ENCODE measurements at regions not wholly inside any gene's neighbourhood (a gene's known extent, or its start where the extent isn't known, plus 50 kb on each side); places are given as distances from the start of the nearest gene placed in this dataset.
"Not testable (repeated sequence)": the region's sequence is repeated elsewhere in the genome, so short reads cannot be mapped to it uniquely, and the experiment has no call there.

- Mint-ChIP-seq H3K4me3 (no peak overlapping the region), H3K27ac (no peak overlapping the region), H3K36me3 (ENCODE audit: low read depth) (no peaks in the 10 kb centered on the region), H3K9me3 (no peaks in the 10 kb centered on the region), H3K27me3 (no peaks in the 10 kb centered on the region), H3K4me1 (no peaks in the 10 kb centered on the region)
- no peak for ATAC-seq (replicated peaks)
Measured at GRCh38 chr12:93990832-93991803, 157.3 kb upstream of the PLXNC1 start.

- Mint-ChIP-seq H3K4me1 (no peaks in the 10 kb centered on the region), H3K27me3 (no peaks in the 10 kb centered on the region)
- ATAC-seq (replicated peaks), result no peak
Measured at GRCh38 chr12:93991829-93992461, 156.4 kb upstream of the PLXNC1 start.

DNA sequence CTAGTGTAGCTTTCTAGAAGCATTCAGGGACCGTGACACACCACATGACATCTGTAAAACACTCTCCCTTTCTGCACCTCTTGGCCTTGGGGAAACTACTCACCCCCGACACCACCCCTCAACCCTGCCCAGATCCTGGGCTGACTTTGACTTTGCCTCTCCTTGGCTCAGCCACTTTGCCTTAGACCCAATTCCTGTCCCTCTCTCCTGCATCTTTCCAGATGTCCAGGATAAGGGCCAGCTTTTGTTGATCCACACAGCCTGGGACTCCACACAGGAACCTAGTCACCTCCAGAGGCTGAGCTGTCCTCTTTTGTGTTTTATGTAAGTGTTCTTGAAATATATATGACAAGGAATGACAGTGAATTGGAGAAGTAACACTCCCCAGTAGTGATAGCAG is 153.7 kb upstream of the PLXNC1 start:
- H3K9me3 Mint-ChIP-seq, result peaks cover 4% of the 10 kb centered on the region
- no peaks in the 10 kb centered on the region for H3K36me3 Mint-ChIP-seq (ENCODE audit: low read depth)
- ATAC-seq (replicated peaks), result no peak
- peak overlapping the region; percentile 9 for H3K27ac Mint-ChIP-seq
- H3K4me3 Mint-ChIP-seq, result no peak overlapping the region
- no peaks in the 10 kb centered on the region for H3K4me1 Mint-ChIP-seq
- no peaks in the 10 kb centered on the region for H3K27me3 Mint-ChIP-seq

More at GRCh38 chr12:93991829-93992461, 156.4 kb upstream of the PLXNC1 start:
- Mint-ChIP-seq H3K4me3 (no peak overlapping the region), H3K9me3 (no peaks in the 10 kb centered on the region), H3K36me3 (ENCODE audit: low read depth) (no peaks in the 10 kb centered on the region), H3K27ac (no peak overlapping the region)

DNA sequence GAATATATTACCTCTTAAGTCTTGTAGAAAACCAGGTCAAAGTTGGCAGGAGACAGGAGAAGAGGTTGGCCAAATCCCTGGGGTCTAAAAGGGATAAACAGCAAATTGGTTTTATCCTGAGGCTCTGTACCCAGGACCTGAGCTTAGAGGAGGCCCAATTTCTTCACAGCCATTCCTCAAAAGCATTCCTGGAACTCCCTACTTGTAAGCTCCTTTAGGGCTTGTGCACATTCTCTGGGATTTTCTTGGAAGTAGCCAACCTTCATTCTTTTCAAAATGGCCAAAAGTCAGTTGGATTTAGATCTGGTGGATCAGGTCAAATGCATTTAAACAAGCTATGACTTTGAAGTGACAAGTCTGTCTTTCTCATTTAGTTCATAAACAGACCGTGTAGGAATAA is 152.1 kb upstream of the PLXNC1 start:
- peaks cover 4% of the 10 kb centered on the region for H3K9me3 Mint-ChIP-seq
- H3K4me3 Mint-ChIP-seq, result no peak overlapping the region
- H3K4me1 Mint-ChIP-seq, result no peaks in the 10 kb centered on the region
- no peak overlapping the region for H3K27ac Mint-ChIP-seq
- no peaks in the 10 kb centered on the region for H3K36me3 Mint-ChIP-seq (ENCODE audit: low read depth)
- ATAC-seq (replicated peaks), result no peak
- no peaks in the 10 kb centered on the region for H3K27me3 Mint-ChIP-seq

DNA sequence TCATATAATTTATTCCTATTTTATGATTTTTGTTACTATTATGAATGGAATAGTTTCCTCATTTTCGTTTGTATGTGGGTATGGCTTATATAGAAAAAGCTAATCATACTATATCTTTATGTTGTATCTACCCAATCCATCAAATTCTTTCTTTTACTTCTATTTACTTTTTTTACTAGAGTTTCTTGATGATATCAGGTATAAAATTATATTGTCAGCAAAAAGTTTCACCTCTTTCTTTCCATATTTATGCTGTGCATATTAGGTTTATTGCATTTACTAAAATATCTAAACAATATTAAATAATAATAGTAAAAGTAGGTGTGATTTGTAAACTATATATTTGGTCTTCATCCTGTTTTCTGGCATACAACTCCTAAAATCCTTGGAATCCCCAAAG is 146.7 kb upstream of the PLXNC1 start:
- H3K27me3 Mint-ChIP-seq, result no peaks in the 10 kb centered on the region
- no peak overlapping the region for H3K27ac Mint-ChIP-seq
- H3K9me3 Mint-ChIP-seq, result peaks cover 12% of the 10 kb centered on the region
- H3K4me3 Mint-ChIP-seq, result no peak overlapping the region
- ATAC-seq (replicated peaks), result no peak
- no peaks in the 10 kb centered on the region for H3K4me1 Mint-ChIP-seq
- H3K36me3 Mint-ChIP-seq (ENCODE audit: low read depth), result no peaks in the 10 kb centered on the region

DNA sequence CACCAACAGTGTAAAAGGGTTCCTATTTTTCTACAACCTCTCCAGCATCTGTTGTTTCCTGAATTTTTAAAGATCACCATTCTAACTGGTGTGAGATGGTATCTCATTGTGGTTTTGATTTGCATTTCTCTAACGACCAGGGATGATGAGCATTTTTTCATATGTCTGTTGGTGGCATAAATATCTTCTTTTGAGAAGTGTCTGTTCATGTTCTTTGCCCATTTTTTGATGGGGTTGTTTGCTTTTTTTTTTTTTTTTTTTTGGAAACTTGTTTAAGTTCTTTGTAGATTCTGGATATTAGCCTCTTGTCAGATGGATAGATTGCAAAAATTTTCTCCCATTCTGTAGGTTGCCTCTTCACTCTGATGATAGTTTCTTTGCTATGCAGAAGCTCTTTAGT is 145.5 kb upstream of the PLXNC1 start:
- H3K27me3 Mint-ChIP-seq; H3K4me3 Mint-ChIP-seq; H3K36me3 Mint-ChIP-seq (ENCODE audit: low read depth); H3K4me1 Mint-ChIP-seq; H3K27ac Mint-ChIP-seq; ATAC-seq (replicated peaks): not testable (repeated sequence)
- H3K9me3 Mint-ChIP-seq, result peaks cover 15% of the 10 kb centered on the region

DNA sequence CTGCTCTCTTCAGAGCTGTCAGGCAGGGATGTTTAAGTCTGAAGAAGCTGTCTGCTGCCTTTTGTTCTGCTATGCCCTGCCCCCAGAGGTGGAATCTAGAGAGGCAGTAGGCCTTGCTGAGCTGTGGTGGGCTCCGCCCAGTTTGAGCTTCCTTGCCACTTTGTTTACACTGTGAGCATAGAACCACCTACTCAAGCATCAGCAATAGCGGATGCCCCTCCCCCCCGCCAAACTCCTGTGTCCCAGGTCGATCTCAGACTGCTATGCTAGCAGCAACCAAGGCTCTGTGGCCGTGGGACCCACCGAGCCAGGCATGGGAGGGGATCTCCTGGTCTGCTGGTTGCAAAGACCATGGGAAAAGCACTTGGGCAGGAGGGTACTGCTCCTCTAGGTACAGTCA is 140.5 kb upstream of the PLXNC1 start:
- peaks cover 12% of the 10 kb centered on the region for H3K9me3 Mint-ChIP-seq
- not testable (repeated sequence) for H3K27ac Mint-ChIP-seq; H3K27me3 Mint-ChIP-seq; H3K4me1 Mint-ChIP-seq; H3K4me3 Mint-ChIP-seq; ATAC-seq (replicated peaks); H3K36me3 Mint-ChIP-seq (ENCODE audit: low read depth)

- Mint-ChIP-seq H3K4me3 (no peak overlapping the region), H3K9me3 (peaks cover 10% of the 10 kb centered on the region), H3K4me1 (peaks cover 5% of the 10 kb centered on the region), H3K27ac (no peak overlapping the region), H3K36me3 (ENCODE audit: low read depth) (no peaks in the 10 kb centered on the region), H3K27me3 (no peaks in the 10 kb centered on the region)
- no peak for ATAC-seq (replicated peaks)
Measured at GRCh38 chr12:94010307-94010706, 138.1 kb upstream of the PLXNC1 start.

- Mint-ChIP-seq H3K27ac (no peak overlapping the region), H3K4me3 (no peak overlapping the region)
Measured at GRCh38 chr12:94012071-94012470, 136.3 kb upstream of the PLXNC1 start.

DNA sequence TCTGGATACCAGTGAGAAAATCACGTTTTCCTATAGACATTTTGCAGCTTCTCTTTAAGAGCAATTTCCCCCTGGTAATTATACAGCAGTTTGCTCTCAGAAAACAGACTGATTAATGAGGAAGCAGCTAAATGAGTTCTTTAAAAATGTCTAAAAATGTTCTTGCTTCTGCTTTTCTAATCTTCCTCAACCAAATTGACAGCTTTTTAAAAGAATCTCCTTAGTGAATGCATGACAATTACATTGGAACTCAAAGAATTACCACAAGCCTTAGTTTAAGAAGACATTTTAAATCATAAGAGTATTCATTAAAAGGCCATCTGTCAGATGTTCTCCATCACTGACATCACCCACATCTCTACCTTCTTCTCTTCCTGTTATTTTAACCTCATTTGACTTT is 135.8 kb upstream of the PLXNC1 start:
- Mint-ChIP-seq H3K36me3 (ENCODE audit: low read depth) (no peaks in the 10 kb centered on the region), H3K27ac (peak overlapping the region; percentile 71), H3K9me3 (peaks cover 12% of the 10 kb centered on the region), H3K27me3 (no peaks in the 10 kb centered on the region), H3K4me3 (no peak overlapping the region), H3K4me1 (peaks cover 5% of the 10 kb centered on the region)
- no peak for ATAC-seq (replicated peaks)

More at GRCh38 chr12:94012071-94012470, 136.3 kb upstream of the PLXNC1 start:
- ATAC-seq (replicated peaks), result no peak
- Mint-ChIP-seq H3K4me1 (peaks cover 5% of the 10 kb centered on the region), H3K9me3 (peaks cover 12% of the 10 kb centered on the region), H3K36me3 (ENCODE audit: low read depth) (no peaks in the 10 kb centered on the region), H3K27me3 (no peaks in the 10 kb centered on the region)

- H3K27me3 Mint-ChIP-seq; H3K36me3 Mint-ChIP-seq (ENCODE audit: low read depth); H3K4me1 Mint-ChIP-seq; H3K4me3 Mint-ChIP-seq; H3K27ac Mint-ChIP-seq; ATAC-seq (replicated peaks): not testable (repeated sequence)
- peaks cover 15% of the 10 kb centered on the region for H3K9me3 Mint-ChIP-seq
Measured at GRCh38 chr12:94017247-94017646, 131.1 kb upstream of the PLXNC1 start.

DNA sequence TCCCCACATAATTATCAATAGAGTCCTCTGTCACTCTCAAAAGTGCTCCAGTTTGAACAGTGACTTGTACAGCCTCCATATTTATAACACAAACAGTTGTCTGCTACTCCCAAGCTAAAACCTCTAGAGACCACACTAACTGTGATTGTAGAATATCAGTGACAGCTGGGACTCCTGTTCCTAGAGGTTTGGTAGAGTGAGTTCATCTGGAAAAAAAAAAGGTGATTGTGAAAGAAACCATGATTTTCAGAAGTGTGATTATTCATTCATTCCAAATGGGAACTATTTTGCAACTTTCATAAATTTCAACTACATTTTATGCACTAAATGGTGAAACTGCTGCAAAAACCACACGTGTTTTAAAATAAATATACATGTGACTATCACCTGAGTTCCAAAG is 128.0 kb upstream of the PLXNC1 start:
- ATAC-seq (replicated peaks), result no peak
- Mint-ChIP-seq H3K36me3 (ENCODE audit: low read depth) (no peaks in the 10 kb centered on the region), H3K4me1 (no peaks in the 10 kb centered on the region), H3K9me3 (peaks cover 20% of the 10 kb centered on the region), H3K4me3 (no peak overlapping the region), H3K27me3 (no peaks in the 10 kb centered on the region), H3K27ac (no peak overlapping the region)

DNA sequence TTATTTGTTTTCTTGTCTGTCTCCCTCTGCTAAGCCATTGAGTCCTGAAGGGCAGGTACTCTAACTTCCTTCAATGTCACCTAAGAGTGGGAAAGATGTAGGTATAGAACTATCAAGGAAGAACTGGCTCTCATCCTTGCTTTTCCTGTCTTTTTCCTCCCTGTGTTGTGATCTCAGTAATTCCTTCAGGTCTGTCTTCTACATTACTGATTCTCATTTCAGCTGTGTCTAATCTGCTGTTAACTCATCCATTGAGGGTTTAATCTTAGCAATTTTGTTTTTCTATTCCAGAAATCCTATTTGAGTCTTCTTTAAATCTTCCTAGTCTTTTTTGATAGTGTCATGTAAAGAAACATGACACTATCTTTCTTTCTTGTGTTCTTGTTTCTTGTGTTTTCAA is 124.5 kb upstream of the PLXNC1 start:
- no peak for ATAC-seq (replicated peaks)
- Mint-ChIP-seq H3K36me3 (ENCODE audit: low read depth) (no peaks in the 10 kb centered on the region), H3K27me3 (no peaks in the 10 kb centered on the region), H3K4me3 (no peak overlapping the region), H3K4me1 (no peaks in the 10 kb centered on the region), H3K9me3 (peaks cover 7% of the 10 kb centered on the region), H3K27ac (no peak overlapping the region)

GRCh38 chr12:94025068-94025467 is 123.3 kb upstream of the PLXNC1 start:
- H3K4me3 Mint-ChIP-seq, result no peak overlapping the region
- peaks cover 4% of the 10 kb centered on the region for H3K9me3 Mint-ChIP-seq
- H3K36me3 Mint-ChIP-seq (ENCODE audit: low read depth), result no peaks in the 10 kb centered on the region
- H3K4me1 Mint-ChIP-seq, result no peaks in the 10 kb centered on the region
- no peak for ATAC-seq (replicated peaks)
- H3K27me3 Mint-ChIP-seq, result no peaks in the 10 kb centered on the region
- H3K27ac Mint-ChIP-seq, result no peak overlapping the region

DNA sequence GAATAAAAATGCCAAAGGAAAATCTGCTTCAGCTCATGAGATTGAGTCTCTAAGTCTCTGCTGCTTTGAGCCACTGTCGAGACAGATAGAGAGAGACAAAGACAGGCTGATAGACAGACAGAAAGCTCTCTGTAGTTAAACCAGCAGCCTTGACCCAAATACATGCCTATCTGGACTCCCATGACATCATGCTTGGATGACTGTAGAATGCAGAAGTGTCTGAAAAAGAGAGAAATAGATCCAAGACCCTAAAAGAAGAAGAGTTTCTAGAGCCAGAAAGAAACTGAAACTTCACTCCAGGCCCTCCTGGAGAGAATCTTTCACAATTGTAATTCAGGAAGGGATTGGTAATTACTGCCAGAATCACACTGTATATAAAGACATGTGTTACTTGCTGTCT is 122.6 kb upstream of the PLXNC1 start:
- Mint-ChIP-seq H3K36me3 (ENCODE audit: low read depth) (no peaks in the 10 kb centered on the region), H3K4me1 (peaks cover 2% of the 10 kb centered on the region), H3K27me3 (no peaks in the 10 kb centered on the region), H3K9me3 (peaks cover 4% of the 10 kb centered on the region), H3K27ac (no peak overlapping the region), H3K4me3 (no peak overlapping the region)
- ATAC-seq (replicated peaks), result no peak
